Neural cell (in vitro differentiated cells): ENCODE measurements at regions not wholly inside any gene's neighbourhood (a gene's known extent, or its start where the extent isn't known, plus 50 kb on each side); places are given as distances from the start of the nearest gene placed in this dataset.
A peak's percentile ranks its signal among the peaks of the same experiment; 100 is the strongest.

Experiments used
- CTCF ChIP-seq: fragments of 450-650 bp; IDR thresholded peaks from 2 replicates; pipeline ENCODE4 v1.5.1; 2014; ENCODE audit warnings: antibody characterized with exemption, mild to moderate bottlenecking, moderate library complexity; ENCODE audit not compliant: poor library complexity, severe bottlenecking
- EZH2 ChIP-seq: fragments of 200-600, 300-800 bp; shearing (Covaris generic), sonication (generic); IDR thresholded peaks from 2 replicates; pipeline ENCODE4 v1.6.1; 2014; ENCODE audit warnings: antibody characterized with exemption, low read length, borderline replicate concordance, mild to moderate bottlenecking; ENCODE audit not compliant: insufficient read depth, poor library complexity, severe bottlenecking

GRCh38 chr6:71190809-71191208, 97.8 kb upstream of the OGFRL1 start:
- TF ChIP-seq CTCF (peak; percentile 61), EZH2 (no peak)
